ENCODE measurements at regions not wholly inside any gene's neighbourhood (a gene's known extent, or its start where the extent isn't known, plus 50 kb on each side); places are given as distances from the start of the nearest gene placed in this dataset.

DNA sequence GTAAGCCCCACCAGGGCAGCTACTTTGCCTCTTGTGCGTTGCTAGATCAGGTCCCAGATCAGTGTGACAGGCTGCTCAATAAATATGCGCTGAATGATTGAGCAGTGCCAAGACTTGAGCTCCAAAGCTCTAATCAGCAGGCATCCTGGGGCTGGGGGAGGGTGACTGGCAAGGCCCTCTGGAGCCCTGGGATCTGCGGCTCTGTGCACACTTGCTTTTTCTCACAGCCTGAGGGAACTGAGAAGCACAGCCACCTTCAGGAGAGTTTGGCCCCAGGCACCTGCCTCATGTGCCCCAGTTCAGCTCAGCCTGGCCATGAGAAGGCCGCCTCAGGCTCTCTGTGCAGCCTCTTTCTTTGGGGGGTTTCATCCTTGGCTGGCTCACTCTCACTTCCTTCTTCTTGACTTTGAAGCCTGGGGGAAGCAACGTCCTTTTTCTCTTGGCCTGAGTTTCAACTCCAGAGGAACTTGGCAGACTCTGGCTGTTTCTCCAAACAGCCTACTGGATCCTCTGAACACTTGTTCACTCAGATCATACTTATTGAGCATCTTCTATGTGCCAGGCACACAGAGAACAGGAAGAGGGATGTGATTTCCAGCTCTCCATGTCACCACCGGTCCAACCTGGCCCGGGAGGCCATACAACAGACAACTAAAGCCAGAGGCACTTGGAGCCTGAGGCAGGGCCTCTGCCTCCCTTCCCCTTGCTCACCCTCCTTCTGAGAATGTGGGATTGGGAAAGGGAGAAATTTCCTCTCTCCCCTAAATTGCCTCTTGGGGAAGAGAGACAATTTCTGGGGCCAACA lies 114.0 kb downstream of the VEGFA start:
- no peak for TF ChIP-seq CTCF (conservative IDR thresholded peaks at IDR 0.05 in 1 of 2, IDR thresholded peaks at IDR 0.05 in 1 of 2; ENCODE audit: extremely low read depth in 1 of 2, insufficient read depth in 1 of 2, low read depth in 1 of 2, low read length in 2 of 2)
- no peak for TF ChIP-seq EZH2 (IDR thresholded peaks at IDR 0.05; ENCODE audit: borderline replicate concordance, low read length)
